ENCODE measurements at regions not wholly inside any gene's neighbourhood (a gene's known extent, or its start where the extent isn't known, plus 50 kb on each side); places are given as distances from the start of the nearest gene placed in this dataset.
A peak's percentile ranks its signal among the peaks of the same experiment; 100 is the strongest.
"Not testable (repeated sequence)": the region's sequence is repeated elsewhere in the genome, so short reads cannot be mapped to it uniquely, and the experiment has no call there.

DNA sequence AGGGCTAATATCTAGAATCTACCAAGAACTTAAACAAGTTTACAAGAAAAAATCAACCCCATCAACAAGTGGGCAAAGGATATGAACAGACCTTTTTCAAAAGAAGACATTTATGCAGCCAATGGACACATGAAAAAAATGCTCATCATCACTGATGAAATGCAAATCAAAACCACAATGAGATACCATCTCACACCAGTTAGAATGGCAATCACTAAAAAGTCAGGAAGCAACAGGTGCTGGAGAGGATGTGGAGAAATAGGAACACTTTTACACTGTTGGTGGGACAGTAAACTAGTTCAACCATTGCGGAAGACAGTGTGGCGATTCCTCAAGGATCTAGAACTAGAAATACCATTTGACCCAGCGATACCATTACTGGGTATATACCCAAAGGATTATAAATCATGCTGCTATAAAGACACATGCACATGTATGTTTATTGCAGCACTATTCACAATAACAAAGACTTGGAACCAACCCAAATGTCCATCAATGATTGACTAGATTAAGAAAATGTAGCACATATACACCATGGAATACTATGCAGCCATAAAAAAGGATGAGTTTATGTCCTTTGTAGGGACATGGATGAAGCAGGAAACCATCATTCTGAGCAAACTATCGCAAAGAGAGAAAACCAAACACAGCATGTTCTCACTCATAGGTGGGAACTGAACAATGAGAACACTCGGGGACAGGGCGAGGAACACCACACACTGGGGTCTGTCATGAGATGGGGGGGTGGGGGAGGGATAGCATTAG, 1267.9 kb upstream of the ZEB2 start:
- not testable (repeated sequence) for DNase-seq (ENCODE audit: low spot score)

DNA sequence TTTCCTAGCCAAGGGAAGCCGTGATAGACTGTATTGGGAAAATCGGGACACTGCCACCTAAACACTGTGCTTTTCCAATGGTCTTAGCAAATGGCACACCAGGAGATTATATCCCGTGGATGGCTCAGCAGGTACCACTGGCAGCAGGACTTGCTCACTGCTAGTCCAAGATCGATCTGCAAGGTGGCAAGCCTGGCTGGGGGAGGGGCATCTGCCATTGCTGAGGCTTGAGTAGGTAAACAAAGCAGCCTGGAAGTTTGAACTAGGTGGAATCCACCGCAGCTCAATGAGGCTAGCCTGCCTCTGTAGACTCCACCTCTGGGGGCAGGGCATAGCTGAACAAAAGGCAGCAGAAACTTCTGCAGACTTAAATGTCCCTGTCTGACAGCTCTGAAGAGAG, 1262.7 kb upstream of the ZEB2 start:
- not testable (repeated sequence) for DNase-seq (ENCODE audit: low spot score)

DNA sequence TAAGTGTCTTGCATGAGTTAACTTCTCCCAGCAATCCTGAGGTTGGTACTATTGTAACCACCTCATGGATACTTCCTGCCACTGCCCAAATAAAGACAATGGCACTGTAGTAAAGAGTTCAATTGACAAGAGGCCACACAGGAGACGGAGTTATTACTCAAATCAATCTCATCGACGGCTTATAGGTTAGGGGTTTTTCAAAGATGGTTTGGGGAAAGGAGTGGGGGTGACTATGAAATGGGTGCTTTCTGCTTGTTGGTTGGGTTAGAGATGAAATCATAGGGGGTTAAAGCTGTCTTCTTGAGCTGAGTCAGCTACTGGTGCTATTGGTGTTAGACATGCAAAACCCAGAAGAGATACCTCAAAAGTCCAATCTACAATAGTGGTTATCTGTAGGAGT, 1258.0 kb upstream of the ZEB2 start:
- no peak for DNase-seq (ENCODE audit: low spot score)

DNA sequence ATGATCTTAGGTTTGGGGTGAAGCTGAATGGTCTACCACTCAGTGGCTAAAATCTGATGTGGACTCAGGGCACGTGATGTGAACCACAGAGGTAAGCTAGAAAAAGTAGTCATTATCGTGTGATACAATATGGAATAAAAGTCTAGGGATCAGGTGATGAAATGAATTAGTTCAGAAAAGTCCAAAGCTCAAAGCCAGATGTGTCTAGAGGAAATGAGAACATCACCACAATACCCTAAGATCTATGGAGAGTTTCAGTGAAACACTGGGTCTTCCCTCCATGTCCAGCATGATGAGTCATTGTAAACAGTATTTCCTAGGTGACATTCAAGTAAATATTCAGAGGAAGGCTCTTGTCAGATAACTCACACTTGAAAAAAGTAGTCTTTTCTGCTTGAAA, 1257.4 kb upstream of the ZEB2 start:
- no peak for DNase-seq (ENCODE audit: low spot score)

DNA sequence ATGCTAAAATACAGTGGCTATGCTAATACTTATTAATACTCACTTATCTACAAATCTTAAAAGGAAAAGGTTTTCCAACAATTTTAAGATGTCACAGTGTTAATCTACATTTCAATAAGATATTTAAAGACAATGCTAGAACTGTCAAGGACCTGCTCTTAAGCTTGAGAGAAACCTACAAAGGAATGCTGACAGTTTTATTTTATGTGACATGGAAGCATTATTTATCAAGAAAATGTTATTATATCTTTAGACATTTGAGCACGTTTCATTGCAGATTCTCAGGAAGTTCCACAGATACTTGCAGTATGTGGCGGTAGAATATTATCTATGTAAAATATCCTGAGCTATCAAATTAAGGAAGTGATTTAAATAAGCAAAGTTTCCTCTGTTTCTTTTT, 1255.7 kb upstream of the ZEB2 start:
- no peak for DNase-seq (ENCODE audit: low spot score)

DNA sequence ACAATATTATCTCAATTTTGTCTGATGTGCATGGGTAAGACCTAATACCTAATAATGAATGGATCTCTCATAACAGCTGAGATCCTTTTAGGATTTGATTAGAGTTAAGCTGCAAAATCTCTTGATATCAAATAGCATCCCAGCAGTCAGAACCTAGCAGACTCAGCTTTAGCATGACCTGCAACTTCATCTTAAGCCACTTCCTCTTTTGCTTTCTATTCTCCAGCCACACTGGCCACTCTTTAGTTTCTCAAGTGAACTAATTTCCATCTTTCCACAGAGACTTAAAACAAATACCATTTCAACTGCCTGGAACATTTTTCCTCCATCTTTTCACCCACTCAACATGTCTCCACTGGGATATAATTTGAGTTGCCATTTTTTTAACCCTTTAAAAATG, 1251.6 kb upstream of the ZEB2 start:
- no peak for DNase-seq (ENCODE audit: low spot score)

DNA sequence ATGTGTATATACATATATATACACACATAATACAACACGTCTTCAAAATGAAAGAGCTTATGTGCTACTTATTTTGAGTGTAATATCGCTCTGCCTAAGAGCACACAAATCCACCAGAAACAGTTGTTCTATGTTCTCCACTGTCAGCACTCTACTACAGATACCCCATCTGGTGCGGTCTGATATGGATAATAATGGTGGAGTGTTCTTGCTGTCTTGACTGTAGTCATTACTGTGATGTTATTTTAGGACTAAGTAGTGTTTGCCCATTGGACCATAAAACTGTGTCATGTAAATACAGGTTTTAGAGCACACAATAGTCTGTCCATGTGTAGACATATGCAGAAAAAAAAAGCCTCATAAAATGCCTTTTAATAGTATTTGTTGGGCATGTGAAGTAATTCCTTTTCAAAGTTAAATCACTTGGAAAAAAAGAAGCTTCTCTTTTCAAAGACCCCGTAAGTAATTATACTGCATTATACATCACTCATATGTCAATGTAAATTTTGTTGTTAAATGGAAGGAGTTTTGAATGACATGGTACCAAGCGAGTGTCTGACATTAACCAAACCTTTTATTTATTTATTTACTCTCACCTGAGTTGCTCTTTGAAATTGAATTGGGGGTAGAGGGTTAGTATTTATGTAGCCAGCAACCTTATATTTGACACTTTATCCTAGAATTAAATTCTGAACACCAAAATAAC, 1249.2 kb upstream of the ZEB2 start:
- no peak for DNase-seq (ENCODE audit: low spot score)

DNA sequence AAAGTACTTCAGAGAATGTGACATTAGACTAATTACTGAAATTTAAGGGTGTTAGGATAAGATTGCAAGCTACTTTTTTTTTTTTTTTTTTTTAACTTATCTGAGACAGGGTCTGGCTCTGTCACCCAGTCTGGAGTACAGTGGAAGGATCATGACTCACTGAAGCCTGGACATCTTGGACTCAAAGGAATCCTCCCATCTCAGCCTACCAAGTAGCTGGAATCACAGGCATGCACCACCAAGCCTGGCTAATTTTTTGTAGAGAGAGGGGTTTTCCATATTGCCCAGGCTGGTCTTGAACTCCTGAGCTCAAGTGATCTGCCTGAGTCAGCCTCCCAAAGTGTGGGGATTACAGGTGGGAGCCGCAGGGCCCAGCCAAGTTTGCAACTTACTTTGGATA, 1246.0 kb upstream of the ZEB2 start:
- DNase-seq (ENCODE audit: low spot score), result no peak

DNA sequence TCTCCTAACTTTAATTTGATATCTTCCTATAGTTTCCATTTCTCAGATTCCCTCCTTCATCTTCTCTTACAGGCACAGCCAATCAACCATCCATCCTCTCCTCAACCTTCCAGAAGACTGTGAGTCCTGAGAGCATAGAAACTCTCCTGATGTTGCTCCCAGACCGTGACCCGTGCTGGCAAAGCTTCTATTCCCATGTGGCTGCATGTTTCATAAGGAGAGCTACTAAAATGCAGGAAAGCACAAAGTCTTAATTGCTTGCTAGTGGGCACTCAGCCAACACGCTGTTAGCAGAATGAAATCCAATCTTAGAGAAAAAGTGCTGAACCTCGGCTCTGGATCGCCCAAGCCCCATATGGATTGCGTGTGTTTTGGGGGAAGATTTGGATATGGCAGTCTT, 1244.7 kb upstream of the ZEB2 start:
- DNase-seq (ENCODE audit: low spot score), result no peak

DNA sequence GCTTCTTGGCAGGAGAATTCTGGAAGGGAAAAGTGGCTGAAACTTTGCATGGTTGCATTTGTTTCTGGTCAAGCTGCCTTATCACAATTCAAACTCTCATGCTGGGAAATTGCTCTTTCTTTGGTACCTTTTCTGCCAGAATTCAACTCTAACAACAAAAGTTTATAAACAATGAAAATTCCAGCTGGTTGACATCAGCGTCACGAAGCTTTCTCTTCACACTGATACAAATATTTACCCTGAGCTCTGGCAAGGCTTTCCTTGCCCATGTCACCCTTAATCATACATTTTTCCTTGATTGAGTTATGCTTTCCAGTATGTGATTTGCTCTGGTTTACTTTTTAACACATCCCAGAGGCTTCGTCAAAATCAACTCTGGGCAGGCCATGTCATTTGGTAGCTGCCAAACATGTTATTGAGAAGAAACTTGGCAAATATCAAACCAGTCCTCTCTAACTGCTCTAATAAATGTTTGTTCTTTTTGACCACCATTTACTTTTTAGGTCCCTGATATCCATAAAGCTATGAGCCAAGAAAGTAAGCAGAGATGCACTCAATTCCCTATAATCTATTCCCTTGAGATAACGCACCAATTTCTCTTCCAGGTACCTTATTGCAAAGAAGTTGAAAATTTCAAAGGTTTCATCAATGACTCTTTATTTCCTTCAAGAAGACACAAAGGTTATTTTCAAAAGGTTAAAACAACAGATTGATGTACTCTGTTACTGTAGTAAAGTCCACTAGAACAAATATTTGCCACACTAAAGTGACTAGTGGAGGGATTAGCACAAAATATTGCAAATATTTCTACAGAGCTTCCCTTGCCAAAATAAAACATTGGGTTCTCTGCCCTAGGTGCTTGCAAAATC, 1241.1 kb upstream of the ZEB2 start:
- DNase-seq (ENCODE audit: low spot score), result no peak

DNA sequence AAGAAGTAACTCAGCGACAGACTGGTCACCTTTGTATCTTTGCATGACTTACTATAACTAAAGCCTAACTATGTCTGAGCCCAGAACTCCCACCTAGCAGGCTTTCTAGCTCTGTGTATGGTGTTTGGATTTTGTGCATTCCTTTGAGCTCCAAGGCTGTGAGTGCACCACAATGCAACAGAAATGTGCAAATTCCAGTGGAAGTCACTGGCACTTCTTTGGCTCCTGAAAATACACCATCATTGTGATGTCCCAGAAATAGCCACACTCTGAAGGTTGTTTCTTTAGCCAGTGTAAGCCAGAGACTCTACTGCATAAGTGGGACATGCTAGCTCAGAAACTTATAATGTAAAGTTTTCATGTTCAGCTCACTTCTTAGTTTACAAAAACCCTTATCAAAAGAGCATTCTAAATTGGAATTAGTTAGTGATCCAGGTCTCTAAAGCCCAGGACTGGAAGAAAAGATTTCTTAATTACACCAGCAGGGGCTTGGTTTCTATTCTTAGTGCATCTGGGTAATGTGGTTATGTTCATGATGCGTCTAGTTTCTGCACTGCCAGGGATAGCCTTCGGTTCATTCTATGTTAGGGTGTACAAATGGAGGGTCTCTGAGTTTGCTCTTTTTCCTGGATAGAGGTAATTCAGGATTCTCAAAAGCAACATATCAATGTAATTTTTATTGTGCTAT, 1239.5 kb upstream of the ZEB2 start:
- DNase-seq (ENCODE audit: low spot score), result no peak

DNA sequence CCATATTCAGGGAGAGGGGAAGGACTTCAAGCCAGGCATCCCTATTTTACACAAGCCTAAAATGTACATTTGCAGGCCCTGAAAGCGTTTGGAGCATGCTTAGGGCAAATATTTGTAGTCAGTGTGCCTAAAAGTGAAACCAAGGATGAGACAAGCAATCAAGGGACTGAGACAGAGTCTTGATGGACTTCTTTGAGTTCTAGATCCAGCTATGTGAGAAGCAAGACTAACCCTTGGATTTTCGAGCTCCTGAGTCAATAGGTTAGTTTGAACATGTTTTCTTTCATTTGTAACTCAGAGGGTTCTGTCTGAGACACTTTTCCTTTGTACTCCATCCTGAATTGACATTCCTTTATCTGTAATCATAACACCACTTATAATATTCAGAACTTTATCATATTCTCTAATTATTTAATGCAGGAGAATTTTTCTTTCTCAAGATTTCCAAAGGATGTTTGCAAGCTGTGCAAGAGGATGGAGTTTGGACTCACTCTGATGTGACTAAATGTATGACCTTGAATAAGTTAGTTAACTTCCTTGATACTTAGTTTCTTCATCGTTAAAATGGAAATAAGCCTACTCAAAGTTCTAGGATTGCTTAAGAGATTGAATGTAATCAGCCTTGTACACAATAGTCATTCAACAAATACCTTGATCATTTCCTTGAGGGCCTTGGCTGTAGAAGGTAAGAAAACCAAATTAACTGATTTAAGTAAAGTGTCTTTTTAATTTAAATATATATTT, 1237.8 kb upstream of the ZEB2 start:
- DNase-seq (ENCODE audit: low spot score), result no peak

DNA sequence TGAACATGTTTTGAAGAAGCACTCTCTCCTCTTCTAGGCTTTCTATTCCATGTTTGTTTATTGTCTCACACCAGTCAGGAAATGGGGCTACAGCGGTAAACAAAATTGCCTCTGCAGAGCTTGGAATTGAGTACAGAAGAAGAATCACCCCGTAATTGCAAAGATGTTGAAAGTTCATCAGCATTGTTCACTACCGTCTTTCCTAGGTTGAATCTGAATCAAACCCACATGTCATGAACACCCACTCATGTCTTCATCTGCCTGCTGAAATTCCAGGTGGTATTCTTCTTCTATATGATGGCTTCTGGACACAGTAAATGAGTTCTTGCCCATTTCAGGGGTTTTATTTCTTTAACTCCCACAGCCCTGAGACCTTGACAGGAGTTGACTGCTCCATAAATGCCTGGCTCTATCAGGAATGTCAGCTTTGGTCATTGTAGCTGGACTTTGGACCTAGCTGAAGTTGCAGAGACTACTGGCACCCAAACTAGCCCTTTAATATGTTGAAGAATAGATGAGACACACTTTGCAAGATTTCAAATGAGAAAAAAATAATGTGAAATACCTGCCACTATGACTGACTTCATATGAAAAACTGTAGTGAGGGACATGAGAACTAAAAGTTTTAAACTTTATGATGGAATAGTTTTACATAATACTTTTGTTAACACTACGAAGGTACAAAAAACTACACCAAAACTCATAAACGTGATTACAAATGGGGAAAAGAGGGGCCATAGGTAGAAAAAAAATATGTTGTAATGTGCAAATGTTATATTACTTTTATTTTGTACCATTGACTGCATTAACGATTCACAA, 1235.3 kb upstream of the ZEB2 start:
- no peak for DNase-seq (ENCODE audit: low spot score)

DNA sequence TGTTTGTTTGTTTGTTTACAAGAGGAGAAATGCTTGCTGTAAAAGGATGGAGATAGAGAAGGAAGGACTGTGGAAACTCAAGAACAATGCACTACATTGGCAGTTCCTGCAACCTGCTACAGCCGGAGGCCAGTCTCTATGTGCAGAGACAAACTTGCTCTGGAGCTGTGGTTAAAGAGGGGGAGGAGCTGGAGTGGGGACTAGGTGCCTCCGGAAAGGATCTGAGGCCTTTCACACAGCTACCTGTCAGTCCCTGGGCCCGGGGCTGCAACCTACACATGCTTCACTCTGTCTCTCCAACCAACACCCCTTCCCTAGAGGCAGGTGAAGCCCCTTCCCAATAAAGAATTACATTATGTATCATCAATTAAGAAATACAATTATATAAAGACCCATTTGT, 1234.0 kb upstream of the ZEB2 start:
- no peak for DNase-seq (ENCODE audit: low spot score)

DNA sequence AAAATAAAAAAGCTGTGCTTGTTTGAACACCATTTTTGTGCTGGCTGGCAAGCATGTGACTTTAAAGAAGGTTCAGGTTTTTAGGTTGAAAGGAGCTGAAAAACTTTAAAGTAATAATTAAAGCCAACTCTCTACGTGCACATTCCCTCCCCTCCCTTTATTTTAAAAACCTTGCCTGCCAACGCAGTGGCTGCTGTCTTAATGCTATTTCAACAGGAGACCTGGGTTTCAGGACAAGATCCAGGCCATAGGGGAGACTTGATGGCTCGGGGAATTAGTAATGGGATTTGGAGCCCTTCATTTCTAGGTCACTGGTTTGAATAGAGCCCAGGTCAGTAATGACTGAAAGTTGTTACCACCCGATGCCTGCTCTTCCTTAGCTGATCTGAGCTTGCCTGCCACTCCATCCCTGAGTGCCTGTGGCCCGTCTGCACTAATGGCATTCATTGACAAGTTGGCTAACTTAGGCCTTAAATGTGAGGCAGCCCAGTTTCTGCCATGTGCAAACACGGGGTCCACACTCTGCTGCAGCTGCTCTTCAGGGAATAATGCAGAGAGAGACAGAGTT, 1233.2 kb upstream of the ZEB2 start:
- DNase-seq (ENCODE audit: low spot score), result no peak

DNA sequence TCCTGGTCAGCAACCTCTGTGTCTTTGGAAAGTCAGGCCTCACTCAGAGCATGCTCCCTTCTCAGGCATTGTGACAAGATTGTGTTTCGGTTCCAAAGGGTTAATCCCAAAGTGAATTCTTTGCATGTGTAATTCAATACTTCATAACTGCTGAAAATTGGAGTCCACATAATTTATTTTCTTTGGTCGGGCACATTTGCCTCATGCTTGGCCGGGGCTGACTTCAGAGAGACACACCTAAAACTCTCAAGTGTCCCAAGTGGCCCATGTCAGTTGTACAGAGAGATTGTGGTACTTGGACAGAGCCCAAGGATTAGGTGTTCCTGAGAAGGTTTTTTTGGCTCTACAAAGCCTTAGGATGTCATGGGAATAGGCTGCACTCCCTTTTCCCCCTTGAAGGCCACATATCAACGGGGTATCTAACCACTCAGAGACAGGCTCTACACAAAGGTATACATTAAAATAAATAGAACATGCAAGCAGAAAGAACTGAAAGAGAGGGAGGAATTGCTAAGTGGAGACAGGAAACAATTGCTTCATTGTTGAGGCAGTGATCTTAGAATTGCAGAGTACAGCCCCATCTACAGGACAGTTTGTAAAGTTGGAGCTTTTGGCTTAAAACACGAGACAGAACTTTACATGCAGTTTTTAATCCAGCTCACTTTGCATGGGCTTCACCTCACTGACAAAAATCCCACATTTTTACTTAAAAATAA, 1232.3 kb upstream of the ZEB2 start:
- peak; percentile 61 for DNase-seq (ENCODE audit: low spot score)

DNA sequence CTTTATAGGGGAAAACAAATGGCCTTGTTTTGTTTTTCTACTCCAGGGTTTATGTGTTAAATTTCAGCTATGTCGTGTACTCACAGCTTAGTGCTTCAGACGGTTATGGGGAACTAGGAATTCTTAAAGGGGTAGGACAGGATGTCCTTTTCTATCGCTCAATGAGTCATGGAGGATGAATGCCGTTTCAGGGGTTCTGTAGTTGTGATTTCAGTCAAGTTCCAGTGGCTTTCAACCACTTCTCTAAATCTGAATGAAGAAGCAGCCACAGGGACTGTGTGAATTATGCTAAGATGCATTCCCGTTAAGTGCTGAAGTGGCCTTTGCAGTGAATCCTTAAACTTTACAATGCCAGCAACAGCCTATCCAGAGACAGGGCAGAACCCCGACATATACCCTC, 1231.7 kb upstream of the ZEB2 start:
- peak; percentile 45 for DNase-seq (ENCODE audit: low spot score)

DNA sequence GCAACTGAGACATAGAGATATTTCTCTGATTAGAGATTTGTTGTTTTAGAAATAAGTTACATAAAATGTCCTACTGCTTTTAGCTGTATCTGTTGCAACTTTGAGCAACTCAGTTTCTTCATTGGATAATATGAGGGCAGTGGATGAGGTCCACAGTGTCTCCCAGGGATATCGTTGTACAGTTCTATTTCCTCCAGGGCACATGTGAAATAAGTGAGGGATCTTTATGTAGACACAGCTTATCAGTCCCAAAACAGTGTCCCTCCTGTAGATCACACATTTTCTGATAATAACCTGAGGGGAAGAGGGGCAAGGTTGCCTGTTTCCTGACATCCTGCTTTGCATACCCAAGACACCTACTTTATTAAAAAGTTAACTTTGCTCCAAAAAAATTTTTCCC, 1231.2 kb upstream of the ZEB2 start:
- DNase-seq (ENCODE audit: low spot score), result no peak

DNA sequence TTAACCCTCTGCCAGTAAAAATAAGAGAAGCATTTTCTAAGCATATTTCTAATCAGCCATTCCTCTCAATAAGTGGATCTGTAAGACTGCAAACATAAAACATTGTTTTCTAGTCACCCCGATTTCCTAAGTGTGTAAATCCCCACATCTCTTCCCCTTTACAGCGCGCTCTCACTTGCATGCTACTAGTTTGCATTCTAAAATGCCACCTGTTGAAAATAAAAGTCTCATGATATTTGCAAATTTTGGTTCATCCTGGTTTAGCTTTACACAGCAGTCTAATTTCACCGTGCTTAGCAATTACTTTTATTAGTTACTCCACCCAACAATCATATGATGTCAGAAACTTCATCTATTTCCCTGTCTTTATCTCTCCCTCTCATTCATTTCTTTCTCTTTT, 1230.7 kb upstream of the ZEB2 start:
- no peak for DNase-seq (ENCODE audit: low spot score)

DNA sequence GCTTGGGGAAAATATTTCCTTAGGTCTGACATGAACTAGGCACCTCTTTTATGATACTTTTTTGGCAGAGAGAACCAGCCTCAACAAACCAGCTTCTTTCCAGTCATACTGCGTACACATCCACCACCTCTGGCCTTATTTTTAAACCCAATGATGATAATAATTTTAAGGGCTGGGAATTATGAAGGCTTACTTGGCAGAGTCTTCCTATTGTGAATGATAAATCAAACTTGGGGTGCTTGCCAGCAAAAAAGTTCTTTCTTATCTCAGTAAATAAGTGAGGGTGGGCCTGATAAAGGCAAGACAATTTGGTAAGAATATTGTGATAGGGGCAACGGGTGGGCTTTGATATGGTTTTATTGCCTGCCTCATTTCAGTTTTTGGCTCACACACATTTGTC, 1230.2 kb upstream of the ZEB2 start:
- no peak for DNase-seq (ENCODE audit: low spot score)
